ENCODE measurements at regions not wholly inside any gene's neighbourhood (a gene's known extent, or its start where the extent isn't known, plus 50 kb on each side); places are given as distances from the start of the nearest gene placed in this dataset.
A peak's percentile ranks its signal among the peaks of the same experiment; 100 is the strongest.

GRCh38 chr2:215606219-215606618 is 170.4 kb upstream of the FN1 start:
- Histone ChIP-seq H3K27ac (ENCODE audit: low read depth, low read length) (no peak overlapping the region), H3K4me1 (ENCODE audit: insufficient read depth, low read length) (peaks cover 40% of the 10 kb centered on the region), H4K20me1 (ENCODE audit: insufficient read depth, low read length) (no peaks in the 10 kb centered on the region), H3K36me3 (ENCODE audit: insufficient read depth, low read length) (no peaks in the 10 kb centered on the region), H3K4me3 (ENCODE audit: insufficient read depth, low read length) (no peak overlapping the region), H3K27me3 (ENCODE audit: insufficient read depth, low read length) (no peaks in the 10 kb centered on the region), H3K79me2 (ENCODE audit: insufficient read depth, low read length) (no peaks in the 10 kb centered on the region), H2AFZ (ENCODE audit: low read length) (no peak overlapping the region), H3K4me2 (ENCODE audit: insufficient read depth, low read length) (no peak overlapping the region), H3K9me3 (ENCODE audit: low read depth, low read length) (no peaks in the 10 kb centered on the region)
- no peak for DNase-seq (ENCODE audit: insufficient read length, low spot score, missing footprints)
- no peak for TF ChIP-seq CTCF (IDR thresholded peaks at IDR 0.05; ENCODE audit: extremely low read depth, low read depth, low read length)

- TF ChIP-seq CTCF (IDR thresholded peaks at IDR 0.05; ENCODE audit: extremely low read depth, low read depth, low read length): no peak
- no peak overlapping the region for H2AFZ ChIP-seq (ENCODE audit: low read length)
- no peaks in the 10 kb centered on the region for H3K9me3 ChIP-seq (ENCODE audit: low read depth, low read length)
- no peak overlapping the region for H3K4me2 ChIP-seq (ENCODE audit: insufficient read depth, low read length)
- H4K20me1 ChIP-seq (ENCODE audit: insufficient read depth, low read length): no peaks in the 10 kb centered on the region
- no peak overlapping the region for H3K27ac ChIP-seq (ENCODE audit: low read depth, low read length)
- H3K4me3 ChIP-seq (ENCODE audit: insufficient read depth, low read length): no peak overlapping the region
- H3K36me3 ChIP-seq (ENCODE audit: insufficient read depth, low read length): no peaks in the 10 kb centered on the region
- H3K27me3 ChIP-seq (ENCODE audit: insufficient read depth, low read length): no peaks in the 10 kb centered on the region
- no peaks in the 10 kb centered on the region for H3K79me2 ChIP-seq (ENCODE audit: insufficient read depth, low read length)
- peaks cover 40% of the 10 kb centered on the region for H3K4me1 ChIP-seq (ENCODE audit: insufficient read depth, low read length)
- DNase-seq (ENCODE audit: insufficient read length, low spot score, missing footprints): no peak
Observed at GRCh38 chr2:215605214-215605613, 169.3 kb upstream of the FN1 start.

GRCh38 chr2:215604606-215605005 is 168.7 kb upstream of the FN1 start:
- Histone ChIP-seq H3K36me3 (ENCODE audit: insufficient read depth, low read length) (no peaks in the 10 kb centered on the region), H3K27ac (ENCODE audit: low read depth, low read length) (no peak overlapping the region), H3K79me2 (ENCODE audit: insufficient read depth, low read length) (no peaks in the 10 kb centered on the region), H3K9me3 (ENCODE audit: low read depth, low read length) (no peaks in the 10 kb centered on the region), H3K4me1 (ENCODE audit: insufficient read depth, low read length) (peaks cover 38% of the 10 kb centered on the region), H4K20me1 (ENCODE audit: insufficient read depth, low read length) (no peaks in the 10 kb centered on the region), H2AFZ (ENCODE audit: low read length) (no peak overlapping the region), H3K4me3 (ENCODE audit: insufficient read depth, low read length) (no peak overlapping the region), H3K27me3 (ENCODE audit: insufficient read depth, low read length) (no peaks in the 10 kb centered on the region), H3K4me2 (ENCODE audit: insufficient read depth, low read length) (no peak overlapping the region)
- TF ChIP-seq CTCF (IDR thresholded peaks at IDR 0.05; ENCODE audit: extremely low read depth, low read depth, low read length): no peak
- no peak for DNase-seq (ENCODE audit: insufficient read length, low spot score, missing footprints)

GRCh38 chr2:215603440-215603839 is 167.6 kb upstream of the FN1 start:
- no peak for TF ChIP-seq CTCF (IDR thresholded peaks at IDR 0.05; ENCODE audit: extremely low read depth, low read depth, low read length)
- Histone ChIP-seq H3K4me1 (ENCODE audit: insufficient read depth, low read length) (peaks cover 41% of the 10 kb centered on the region), H3K9me3 (ENCODE audit: low read depth, low read length) (no peaks in the 10 kb centered on the region), H3K36me3 (ENCODE audit: insufficient read depth, low read length) (no peaks in the 10 kb centered on the region), H3K4me2 (ENCODE audit: insufficient read depth, low read length) (no peak overlapping the region), H3K4me3 (ENCODE audit: insufficient read depth, low read length) (no peak overlapping the region), H4K20me1 (ENCODE audit: insufficient read depth, low read length) (no peaks in the 10 kb centered on the region), H3K27ac (ENCODE audit: low read depth, low read length) (peak overlapping the region; percentile 64), H2AFZ (ENCODE audit: low read length) (no peak overlapping the region), H3K27me3 (ENCODE audit: insufficient read depth, low read length) (no peaks in the 10 kb centered on the region), H3K79me2 (ENCODE audit: insufficient read depth, low read length) (no peaks in the 10 kb centered on the region)
- no peak for DNase-seq (ENCODE audit: insufficient read length, low spot score, missing footprints)

Data from osteoblast (primary cell).